Keratinocyte (primary cell): ENCODE measurements at regions not wholly inside any gene's neighbourhood (a gene's known extent, or its start where the extent isn't known, plus 50 kb on each side); places are given as distances from the start of the nearest gene placed in this dataset.

Source experiments
- EZH2 ChIP-seq: IDR thresholded peaks from one replicate; pipeline ENCODE4 v1.6.1; 2012; ENCODE audit warnings: inconsistent platforms, mild to moderate bottlenecking, low read length, moderate library complexity
- TF ChIP-seq, protein P1 (sequence below), 3 experiments: IDR thresholded peaks in 1 of 3; conservative IDR thresholded peaks in 1 of 3; optimal IDR thresholded peaks in 1 of 3; 2 replicates in 2 of 3; 3 replicates in 1 of 3; pipeline versions ENCODE3 to v1.5.1; 2011; ENCODE audit warnings: low read length in 3 of 3, mild to moderate bottlenecking in 3 of 3, moderate library complexity in 2 of 3, control low read depth in 1 of 3, inconsistent platforms in 1 of 3; ENCODE audit not compliant: insufficient read depth in 2 of 3; ENCODE audit errors: extremely low read depth in 1 of 3

DNA sequence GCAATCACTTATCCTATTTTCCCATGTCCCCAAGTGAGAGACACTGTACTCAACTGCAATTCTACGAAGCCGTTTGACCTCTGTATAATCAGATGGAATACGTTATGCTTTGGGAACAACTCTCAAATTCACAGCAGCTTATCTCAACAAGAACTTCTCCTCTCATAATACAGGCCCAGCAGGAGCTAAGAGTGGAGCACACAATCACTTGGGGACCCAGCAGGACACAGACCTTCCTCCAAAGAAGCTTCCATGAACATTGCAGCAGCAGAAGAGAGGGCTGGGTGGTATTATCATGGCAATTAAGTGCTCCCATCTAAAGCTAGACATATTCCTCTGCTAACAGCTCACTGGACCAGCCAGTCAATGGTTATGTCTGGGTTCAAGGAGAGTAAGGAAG is 428.3 kb upstream of the MIR17HG start:
- TF ChIP-seq, protein P1, sequence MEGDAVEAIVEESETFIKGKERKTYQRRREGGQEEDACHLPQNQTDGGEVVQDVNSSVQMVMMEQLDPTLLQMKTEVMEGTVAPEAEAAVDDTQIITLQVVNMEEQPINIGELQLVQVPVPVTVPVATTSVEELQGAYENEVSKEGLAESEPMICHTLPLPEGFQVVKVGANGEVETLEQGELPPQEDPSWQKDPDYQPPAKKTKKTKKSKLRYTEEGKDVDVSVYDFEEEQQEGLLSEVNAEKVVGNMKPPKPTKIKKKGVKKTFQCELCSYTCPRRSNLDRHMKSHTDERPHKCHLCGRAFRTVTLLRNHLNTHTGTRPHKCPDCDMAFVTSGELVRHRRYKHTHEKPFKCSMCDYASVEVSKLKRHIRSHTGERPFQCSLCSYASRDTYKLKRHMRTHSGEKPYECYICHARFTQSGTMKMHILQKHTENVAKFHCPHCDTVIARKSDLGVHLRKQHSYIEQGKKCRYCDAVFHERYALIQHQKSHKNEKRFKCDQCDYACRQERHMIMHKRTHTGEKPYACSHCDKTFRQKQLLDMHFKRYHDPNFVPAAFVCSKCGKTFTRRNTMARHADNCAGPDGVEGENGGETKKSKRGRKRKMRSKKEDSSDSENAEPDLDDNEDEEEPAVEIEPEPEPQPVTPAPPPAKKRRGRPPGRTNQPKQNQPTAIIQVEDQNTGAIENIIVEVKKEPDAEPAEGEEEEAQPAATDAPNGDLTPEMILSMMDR (optimal IDR thresholded peaks at IDR 0.05 in 1 of 3, IDR thresholded peaks at IDR 0.05 in 1 of 3, conservative IDR thresholded peaks at IDR 0.05 in 1 of 3; ENCODE audit: extremely low read depth in 1 of 3, insufficient read depth in 2 of 3, low read length in 3 of 3): no peak
- no peak for TF ChIP-seq EZH2
